ENCODE measurements at regions not wholly inside any gene's neighbourhood (a gene's known extent, or its start where the extent isn't known, plus 50 kb on each side); places are given as distances from the start of the nearest gene placed in this dataset.
A peak's percentile ranks its signal among the peaks of the same experiment; 100 is the strongest.

DNA sequence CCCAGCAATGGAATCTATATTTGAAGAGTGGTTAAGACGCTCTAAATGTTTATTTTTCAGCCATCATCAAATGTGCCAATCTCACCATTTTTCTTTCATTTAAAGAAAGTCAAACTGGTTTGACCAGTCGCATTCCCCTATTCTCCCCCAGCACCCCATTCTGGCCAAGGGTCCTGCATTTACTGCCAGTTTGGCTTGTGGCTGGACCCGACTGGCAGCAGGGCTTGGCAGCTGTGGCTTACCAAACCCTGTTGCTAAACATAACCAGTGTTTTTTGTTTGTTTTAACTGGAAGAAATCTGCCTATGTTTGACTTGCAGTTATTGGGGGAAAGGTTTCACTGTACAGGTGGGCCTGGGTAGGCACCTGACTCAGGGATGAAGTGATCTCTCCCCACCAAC is 116.3 kb downstream of the CYP26A1 start:
- Histone ChIP-seq H3K4me3 (no peak overlapping the region), H3K4me1 (no peaks in the 10 kb centered on the region), H3K27ac (no peak overlapping the region), H3K27me3 (no peaks in the 10 kb centered on the region), H3K36me3 (no peaks in the 10 kb centered on the region), H3K9me3 (no peaks in the 10 kb centered on the region)
- no peak for DNase-seq (ENCODE audit: low spot score in 2 of 2)
- TF ChIP-seq, protein P1, sequence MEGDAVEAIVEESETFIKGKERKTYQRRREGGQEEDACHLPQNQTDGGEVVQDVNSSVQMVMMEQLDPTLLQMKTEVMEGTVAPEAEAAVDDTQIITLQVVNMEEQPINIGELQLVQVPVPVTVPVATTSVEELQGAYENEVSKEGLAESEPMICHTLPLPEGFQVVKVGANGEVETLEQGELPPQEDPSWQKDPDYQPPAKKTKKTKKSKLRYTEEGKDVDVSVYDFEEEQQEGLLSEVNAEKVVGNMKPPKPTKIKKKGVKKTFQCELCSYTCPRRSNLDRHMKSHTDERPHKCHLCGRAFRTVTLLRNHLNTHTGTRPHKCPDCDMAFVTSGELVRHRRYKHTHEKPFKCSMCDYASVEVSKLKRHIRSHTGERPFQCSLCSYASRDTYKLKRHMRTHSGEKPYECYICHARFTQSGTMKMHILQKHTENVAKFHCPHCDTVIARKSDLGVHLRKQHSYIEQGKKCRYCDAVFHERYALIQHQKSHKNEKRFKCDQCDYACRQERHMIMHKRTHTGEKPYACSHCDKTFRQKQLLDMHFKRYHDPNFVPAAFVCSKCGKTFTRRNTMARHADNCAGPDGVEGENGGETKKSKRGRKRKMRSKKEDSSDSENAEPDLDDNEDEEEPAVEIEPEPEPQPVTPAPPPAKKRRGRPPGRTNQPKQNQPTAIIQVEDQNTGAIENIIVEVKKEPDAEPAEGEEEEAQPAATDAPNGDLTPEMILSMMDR (IDR thresholded peaks at IDR 0.05) = no peak
- no peak for TF ChIP-seq POLR2A (IDR thresholded peaks at IDR 0.05)
- no peak for TF ChIP-seq EP300 (IDR thresholded peaks at IDR 0.05)
- WGBS, 2 donors = 82 to 87% methylated on average over 3 of the region's 3 CpGs

DNA sequence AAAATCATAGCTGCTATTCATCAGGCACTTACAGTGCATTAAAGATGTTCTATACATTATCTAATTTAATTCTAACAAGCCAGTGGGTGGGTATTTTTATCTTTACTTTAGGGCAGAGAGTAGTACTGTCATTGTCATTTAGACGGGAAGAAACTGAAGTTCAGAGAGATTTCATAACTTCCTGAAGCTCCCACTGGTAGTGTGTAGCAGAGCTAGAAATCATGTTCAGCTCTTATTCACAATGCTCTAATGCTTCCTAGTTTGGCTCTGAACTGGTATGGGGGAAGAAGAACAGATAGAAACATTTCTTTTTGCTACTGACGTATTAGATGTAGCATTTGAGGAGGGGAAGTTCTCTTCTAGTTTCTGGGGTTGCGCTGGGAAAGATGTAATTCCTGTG is 116.7 kb downstream of the CYP26A1 start:
- Histone ChIP-seq H3K4me1 (no peaks in the 10 kb centered on the region), H3K27ac (no peak overlapping the region), H3K36me3 (no peaks in the 10 kb centered on the region), H3K27me3 (no peaks in the 10 kb centered on the region), H3K4me3 (no peak overlapping the region), H3K9me3 (no peaks in the 10 kb centered on the region)
- 32 to 33% methylated on average over 3 of the region's 3 CpGs for WGBS, 2 donors
- TF ChIP-seq EP300 (IDR thresholded peaks at IDR 0.05) = no peak
- no peak for DNase-seq (ENCODE audit: low spot score in 2 of 2)

DNA sequence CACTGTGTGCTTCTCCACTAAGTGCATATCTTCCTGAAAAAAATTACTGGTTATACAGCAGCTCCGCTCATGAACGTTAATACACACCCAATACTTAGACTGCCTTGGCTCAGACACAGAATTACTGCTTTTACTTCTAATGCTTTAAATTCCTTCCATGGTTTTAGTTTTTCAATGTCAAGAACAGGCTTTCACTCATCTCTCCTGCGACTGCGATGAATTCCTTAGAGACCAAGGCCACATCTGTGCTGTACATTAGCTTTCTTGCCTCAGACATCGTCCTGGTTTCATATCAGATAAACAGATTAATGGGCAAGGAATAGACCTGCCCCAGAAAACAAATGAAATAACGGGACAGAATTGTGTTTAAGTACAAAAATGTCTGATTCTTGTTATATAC is 120.2 kb downstream of the CYP26A1 start:
- DNase-seq (ENCODE audit: low spot score in 2 of 2) = no peak
- TF ChIP-seq EP300 (IDR thresholded peaks at IDR 0.05) (no peak), POLR2A (IDR thresholded peaks at IDR 0.05) (no peak)
- TF ChIP-seq, protein P1 (IDR thresholded peaks at IDR 0.05) = no peak

DNA sequence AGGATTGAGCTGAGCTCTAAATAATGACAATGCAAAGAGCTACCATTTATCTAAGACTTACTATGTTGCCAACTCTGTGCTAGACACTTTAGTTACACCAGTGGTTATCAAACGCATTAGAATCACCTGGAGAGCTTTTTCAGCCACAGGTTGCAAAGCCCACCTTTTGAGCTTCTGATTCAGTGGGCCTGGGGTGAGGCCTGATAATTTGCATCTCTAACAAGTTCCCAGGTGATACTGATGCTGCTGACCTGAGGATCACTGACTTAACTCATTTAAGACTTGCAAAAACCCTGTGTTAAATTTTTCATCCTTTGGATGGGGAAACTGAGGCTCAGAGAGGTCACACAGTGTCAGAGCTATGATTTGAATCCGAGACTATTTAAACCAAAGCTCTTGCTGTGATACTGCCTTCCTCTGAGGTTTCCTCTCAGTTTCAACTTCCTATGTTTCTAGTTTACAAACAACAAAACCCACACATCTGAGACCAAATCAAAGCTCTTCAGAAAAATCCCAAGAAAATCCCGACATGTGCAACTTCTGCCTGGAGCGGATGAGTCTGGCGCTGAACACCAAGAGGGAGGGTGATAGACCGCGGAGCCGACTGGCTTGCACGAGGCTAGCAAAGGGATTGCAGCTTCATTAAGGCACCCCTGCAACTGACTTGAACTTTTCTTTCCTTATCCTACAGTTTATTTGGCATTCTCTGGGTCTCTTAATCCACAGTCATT is 124.9 kb downstream of the CYP26A1 start:
- 14% methylated on average over 9 of the region's 9 CpGs for WGBS, 2 donors
- peak in 1 of 2 donors; percentile 12 for DNase-seq (ENCODE audit: low spot score in 2 of 2)
- Histone ChIP-seq H3K27ac (no peak overlapping the region), H3K4me3 (peak overlapping the region in 3 of 4 donors; percentile 10 to 39 (median 20)), H3K4me1 (peaks cover 0 to 16% (median 4%) of the 10 kb centered on the region in 4 donors), H3K9me3 (no peaks in the 10 kb centered on the region), H3K27me3 (no peaks in the 10 kb centered on the region), H3K36me3 (no peaks in the 10 kb centered on the region)
- TF ChIP-seq EP300 (IDR thresholded peaks at IDR 0.05) = no peak
- TF ChIP-seq, protein P1 (IDR thresholded peaks at IDR 0.05) = no peak
- TF ChIP-seq POLR2A (IDR thresholded peaks at IDR 0.05) = no peak

More for the DNA sequence above, 120.2 kb downstream of the CYP26A1 start:
- 38 to 44% methylated on average over 6 of the region's 6 CpGs for whole genome bisulfite sequencing, 2 donors
- H3K27ac ChIP-seq = no peak overlapping the region
- H3K36me3 ChIP-seq = no peaks in the 10 kb centered on the region
- H3K4me1 ChIP-seq = peaks cover 0 to 7% (median 3%) of the 10 kb centered on the region in 4 donors
- H3K4me3 ChIP-seq = no peak overlapping the region
- no peaks in the 10 kb centered on the region for H3K9me3 ChIP-seq
- no peaks in the 10 kb centered on the region for H3K27me3 ChIP-seq

DNA sequence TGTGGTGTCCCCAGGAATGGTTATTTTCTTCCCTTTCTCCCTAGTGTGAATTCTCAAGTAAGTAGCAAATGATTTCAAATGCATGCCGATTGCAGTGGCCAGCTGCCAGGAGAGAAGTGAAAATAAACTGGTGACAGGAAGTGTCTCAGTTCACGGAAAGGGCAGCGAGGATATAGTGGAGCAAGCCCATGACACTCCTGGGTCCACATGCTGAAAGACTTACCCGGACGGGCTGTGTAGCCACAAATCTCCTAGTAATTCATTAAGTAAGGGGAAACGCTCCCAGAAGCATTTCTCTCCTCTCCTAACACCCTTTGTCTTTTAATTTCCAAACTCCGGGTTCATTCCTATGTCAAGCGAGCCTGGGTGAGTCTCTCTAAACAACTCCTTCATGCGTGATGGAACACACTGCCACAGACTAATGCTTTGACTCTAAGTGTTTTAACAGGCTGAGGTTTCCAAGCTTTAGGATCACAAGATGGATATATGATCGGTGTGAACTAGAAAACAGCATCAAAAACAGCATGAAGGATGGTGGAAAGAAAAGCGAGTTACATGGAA is 125.6 kb downstream of the CYP26A1 start:
- H3K27me3 ChIP-seq = no peaks in the 10 kb centered on the region
- 12 to 13% methylated on average over 11 of the region's 11 CpGs for WGBS, 2 donors
- H3K4me3 ChIP-seq = peak overlapping the region in 3 of 4 donors; percentile 10 to 39 (median 20)
- peaks cover 0 to 16% (median 4%) of the 10 kb centered on the region in 4 donors for H3K4me1 ChIP-seq
- peak overlapping the region in 2 of 4 donors; percentile 21 to 32 for H3K27ac ChIP-seq
- no peaks in the 10 kb centered on the region for H3K36me3 ChIP-seq
- peak in 1 of 2 donors; percentile 79 for TF ChIP-seq EP300 (IDR thresholded peaks at IDR 0.05)
- no peak for TF ChIP-seq POLR2A (IDR thresholded peaks at IDR 0.05)
- no peaks in the 10 kb centered on the region for H3K9me3 ChIP-seq
- peak; percentile 46 to 77 for DNase-seq (ENCODE audit: low spot score in 2 of 2)

Measured in tibial nerve (tissue), 4 donors.